ENCODE measurements at regions not wholly inside any gene's neighbourhood (a gene's known extent, or its start where the extent isn't known, plus 50 kb on each side); places are given as distances from the start of the nearest gene placed in this dataset.

DNA sequence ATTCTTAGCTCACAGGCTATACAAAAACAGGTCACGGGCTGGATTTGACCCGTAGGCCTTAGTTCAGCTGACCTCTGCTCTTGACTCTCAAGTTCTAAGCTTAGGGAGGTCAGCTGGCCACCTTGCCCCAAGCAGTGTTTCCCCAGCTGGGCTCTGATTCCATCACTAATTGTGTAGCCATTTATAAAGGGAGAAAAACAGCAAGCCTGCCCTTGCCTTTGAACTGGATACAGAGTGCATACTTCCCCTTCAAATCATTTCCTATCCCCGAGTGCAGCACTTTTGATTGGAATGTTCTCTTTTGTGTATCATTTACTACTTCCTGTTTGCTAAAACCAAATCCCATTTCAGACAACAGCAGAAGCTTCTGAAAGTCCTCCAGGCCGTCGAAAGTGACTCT lies 153.6 kb downstream of the KATNIP start:
- DNase-seq (ENCODE audit: low spot score, unreplicated experiment): no peak
- no peak overlapping the region for H3K27ac Mint-ChIP-seq

DNA sequence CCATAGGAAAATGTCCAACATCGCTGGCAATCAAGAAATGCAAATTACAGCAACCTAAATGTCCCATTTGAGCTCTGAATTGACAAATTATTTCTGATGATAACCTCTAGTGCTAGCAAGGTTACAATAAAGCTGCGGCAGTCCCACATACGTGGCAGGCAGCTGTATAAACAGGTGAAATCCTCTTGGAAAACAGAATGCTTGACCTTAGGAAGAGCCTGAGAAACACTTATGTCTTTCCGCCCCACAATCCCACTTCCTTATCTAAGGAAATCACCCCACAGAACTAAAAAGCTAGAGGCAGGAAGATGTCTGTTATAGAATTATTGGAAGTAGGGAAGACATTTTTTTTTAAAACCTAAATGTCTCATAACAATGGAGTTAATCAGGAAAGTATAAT lies 154.3 kb downstream of the KATNIP start:
- TF ChIP-seq, protein P1, sequence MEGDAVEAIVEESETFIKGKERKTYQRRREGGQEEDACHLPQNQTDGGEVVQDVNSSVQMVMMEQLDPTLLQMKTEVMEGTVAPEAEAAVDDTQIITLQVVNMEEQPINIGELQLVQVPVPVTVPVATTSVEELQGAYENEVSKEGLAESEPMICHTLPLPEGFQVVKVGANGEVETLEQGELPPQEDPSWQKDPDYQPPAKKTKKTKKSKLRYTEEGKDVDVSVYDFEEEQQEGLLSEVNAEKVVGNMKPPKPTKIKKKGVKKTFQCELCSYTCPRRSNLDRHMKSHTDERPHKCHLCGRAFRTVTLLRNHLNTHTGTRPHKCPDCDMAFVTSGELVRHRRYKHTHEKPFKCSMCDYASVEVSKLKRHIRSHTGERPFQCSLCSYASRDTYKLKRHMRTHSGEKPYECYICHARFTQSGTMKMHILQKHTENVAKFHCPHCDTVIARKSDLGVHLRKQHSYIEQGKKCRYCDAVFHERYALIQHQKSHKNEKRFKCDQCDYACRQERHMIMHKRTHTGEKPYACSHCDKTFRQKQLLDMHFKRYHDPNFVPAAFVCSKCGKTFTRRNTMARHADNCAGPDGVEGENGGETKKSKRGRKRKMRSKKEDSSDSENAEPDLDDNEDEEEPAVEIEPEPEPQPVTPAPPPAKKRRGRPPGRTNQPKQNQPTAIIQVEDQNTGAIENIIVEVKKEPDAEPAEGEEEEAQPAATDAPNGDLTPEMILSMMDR (IDR thresholded peaks at IDR 0.05; ENCODE audit: unreplicated experiment): no peak
- H3K36me3 Mint-ChIP-seq (ENCODE audit: insufficient read depth): peaks cover 14% of the 10 kb centered on the region
- no peaks in the 10 kb centered on the region for H3K4me1 Mint-ChIP-seq (ENCODE audit: low read depth)
- no peak overlapping the region for H3K4me3 Mint-ChIP-seq (ENCODE audit: low read depth)
- no peaks in the 10 kb centered on the region for H3K27me3 Mint-ChIP-seq
- no peaks in the 10 kb centered on the region for H3K9me3 Mint-ChIP-seq (ENCODE audit: low read depth)
- DNase-seq (ENCODE audit: low spot score, unreplicated experiment): no peak
- no peak overlapping the region for H3K27ac Mint-ChIP-seq

More for the DNA sequence above, 153.6 kb downstream of the KATNIP start:
- Mint-ChIP-seq H3K27me3 (no peaks in the 10 kb centered on the region), H3K4me3 (ENCODE audit: low read depth) (no peak overlapping the region), H3K4me1 (ENCODE audit: low read depth) (no peaks in the 10 kb centered on the region), H3K9me3 (ENCODE audit: low read depth) (no peaks in the 10 kb centered on the region), H3K36me3 (ENCODE audit: insufficient read depth) (peaks cover 10% of the 10 kb centered on the region)
- TF ChIP-seq, protein P1 (IDR thresholded peaks at IDR 0.05; ENCODE audit: unreplicated experiment): no peak

DNA sequence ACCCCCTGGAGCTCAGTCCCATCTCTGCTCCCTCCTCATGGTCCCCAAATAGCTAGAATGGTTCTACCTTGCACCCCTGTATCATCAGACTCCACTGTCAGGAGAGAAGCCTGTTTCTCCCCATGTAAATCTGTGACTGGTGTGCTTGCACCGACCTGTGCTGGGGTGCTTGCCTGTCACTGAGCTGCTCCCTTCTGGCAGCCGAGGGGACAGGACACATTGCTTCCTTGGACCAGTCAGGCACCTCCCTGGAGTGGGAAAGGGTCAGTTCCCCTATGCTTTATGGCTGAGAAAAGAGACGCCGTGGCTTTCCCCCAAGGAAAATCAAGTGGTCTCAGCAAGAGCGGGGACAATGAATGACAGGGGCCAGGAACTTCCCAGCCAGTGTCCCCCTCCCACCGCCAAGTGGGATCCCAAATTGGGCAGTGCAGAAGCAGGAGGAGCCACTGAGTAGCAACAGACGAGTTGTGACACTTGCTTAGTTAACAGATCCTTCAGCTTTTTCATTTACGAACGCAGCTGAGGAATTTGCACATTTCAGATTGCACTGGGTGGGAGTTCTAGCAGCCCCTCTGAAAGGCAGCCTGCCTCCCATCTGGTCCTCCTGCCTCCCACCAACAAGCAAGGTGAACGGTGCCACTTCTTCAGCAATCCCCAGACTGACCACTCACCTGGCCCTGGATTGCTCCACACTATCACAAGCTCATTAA lies 156.4 kb downstream of the KATNIP start:
- Mint-ChIP-seq H3K27ac (no peak overlapping the region), H3K9me3 (ENCODE audit: low read depth) (no peaks in the 10 kb centered on the region), H3K4me1 (ENCODE audit: low read depth) (no peaks in the 10 kb centered on the region), H3K36me3 (ENCODE audit: insufficient read depth) (peaks cover 15% of the 10 kb centered on the region), H3K4me3 (ENCODE audit: low read depth) (no peak overlapping the region), H3K27me3 (no peaks in the 10 kb centered on the region)
- DNase-seq (ENCODE audit: low spot score, unreplicated experiment): no peak
- TF ChIP-seq, protein P1 (IDR thresholded peaks at IDR 0.05; ENCODE audit: unreplicated experiment): no peak

DNA sequence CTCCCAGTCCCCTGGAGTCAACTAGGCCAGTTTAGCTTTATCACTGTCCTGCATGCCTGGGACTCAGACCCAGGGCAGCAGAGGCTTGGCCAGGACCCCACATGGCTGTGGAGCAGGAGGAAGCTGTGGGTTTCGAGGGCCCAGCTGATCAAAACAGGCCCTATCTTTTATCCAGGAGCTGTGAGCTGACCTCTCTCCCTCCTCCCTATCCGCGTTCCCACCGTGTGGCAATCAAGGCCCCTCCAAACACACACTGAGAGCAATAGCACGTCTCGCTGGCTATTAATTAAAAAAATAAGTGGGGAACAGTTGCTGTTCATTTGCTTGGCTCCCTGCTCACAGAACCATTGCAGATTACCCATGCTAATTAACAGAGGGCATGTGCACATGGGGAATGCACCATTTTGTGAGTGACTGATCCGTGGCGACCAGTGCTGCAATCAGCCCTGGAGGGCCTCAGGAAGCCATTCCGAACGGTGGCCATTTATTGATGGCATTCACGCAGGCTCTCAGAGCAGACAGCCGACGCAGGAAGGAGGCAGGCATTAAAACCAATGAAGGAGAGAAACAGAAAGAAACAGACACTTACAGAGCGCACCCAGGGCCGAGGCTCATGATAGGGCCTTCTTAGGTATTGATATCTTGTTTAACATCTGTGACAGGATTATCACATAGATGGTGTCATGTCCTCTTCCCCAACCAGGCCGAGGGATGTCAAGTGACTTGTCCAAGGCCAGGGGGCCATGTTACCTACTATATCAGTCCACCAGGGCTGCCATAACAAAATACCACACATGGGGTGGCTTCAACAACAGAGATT lies 157.1 kb downstream of the KATNIP start:
- no peaks in the 10 kb centered on the region for H3K4me1 Mint-ChIP-seq (ENCODE audit: low read depth)

DNA sequence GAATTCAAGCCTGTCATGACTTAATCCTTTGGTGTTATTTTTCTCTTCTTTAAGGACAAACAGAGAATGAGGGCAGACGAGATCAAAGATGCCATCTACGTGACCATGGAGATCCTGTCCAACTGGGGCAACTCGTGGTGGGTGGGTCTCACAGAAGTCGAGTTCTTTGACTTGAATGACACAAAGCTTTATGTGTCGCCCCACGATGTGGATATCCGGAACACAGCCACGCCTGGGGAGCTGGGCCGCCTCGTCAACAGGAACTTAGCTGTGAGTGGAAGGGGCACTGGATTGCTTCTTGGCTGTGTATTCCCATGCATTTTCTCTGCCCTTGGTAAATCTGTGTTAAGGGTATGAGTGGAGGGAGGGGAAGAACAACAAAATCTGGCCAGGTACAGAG lies 158.7 kb downstream of the KATNIP start:
- H3K9me3 Mint-ChIP-seq (ENCODE audit: low read depth): no peaks in the 10 kb centered on the region
- no peak for DNase-seq (ENCODE audit: low spot score, unreplicated experiment)
- no peaks in the 10 kb centered on the region for H3K27me3 Mint-ChIP-seq
- peaks cover 20% of the 10 kb centered on the region for H3K36me3 Mint-ChIP-seq (ENCODE audit: insufficient read depth)
- H3K4me1 Mint-ChIP-seq (ENCODE audit: low read depth): no peaks in the 10 kb centered on the region
- H3K27ac Mint-ChIP-seq: no peak overlapping the region
- H3K4me3 Mint-ChIP-seq (ENCODE audit: low read depth): no peak overlapping the region
- TF ChIP-seq, protein P1 (IDR thresholded peaks at IDR 0.05; ENCODE audit: unreplicated experiment): no peak

More for the DNA sequence above, 157.1 kb downstream of the KATNIP start:
- peaks cover 15% of the 10 kb centered on the region for H3K36me3 Mint-ChIP-seq (ENCODE audit: insufficient read depth)
- no peak overlapping the region for H3K4me3 Mint-ChIP-seq (ENCODE audit: low read depth)
- TF ChIP-seq, protein P1 (IDR thresholded peaks at IDR 0.05; ENCODE audit: unreplicated experiment): no peak
- no peaks in the 10 kb centered on the region for H3K27me3 Mint-ChIP-seq
- H3K9me3 Mint-ChIP-seq (ENCODE audit: low read depth): no peaks in the 10 kb centered on the region
- DNase-seq (ENCODE audit: low spot score, unreplicated experiment): no peak
- no peak overlapping the region for H3K27ac Mint-ChIP-seq

Measured in progenitor cell of endocrine pancreas (in vitro differentiated cells).